DOHH2 (cell line): ENCODE measurements at regions not wholly inside any gene's neighbourhood (a gene's known extent, or its start where the extent isn't known, plus 50 kb on each side); places are given as distances from the start of the nearest gene placed in this dataset.

ENCODE experiments used
- EZH2phosphoT487 ChIP-seq: fragments of 200-600 bp; sonication (generic); IDR thresholded peaks from 2 replicates; pipeline ENCODE4 v1.6.1; 2017; ENCODE audit warnings: borderline replicate concordance, mild to moderate bottlenecking, antibody characterized with exemption, low read length, moderate library complexity, mixed read lengths
- TF ChIP-seq, protein P1 (sequence below): fragments of 200-600 bp; sonication (generic); IDR thresholded peaks from one replicate; pipeline ENCODE4 v1.5.1; 2014; ENCODE audit warnings: antibody characterized with exemption, mild to moderate bottlenecking, low read depth, low read length; ENCODE audit not compliant: poor library complexity, severe bottlenecking

GRCh38 chr12:115207216-115207915 is 523.4 kb upstream of the TBX3 start:
- TF ChIP-seq, protein P1, sequence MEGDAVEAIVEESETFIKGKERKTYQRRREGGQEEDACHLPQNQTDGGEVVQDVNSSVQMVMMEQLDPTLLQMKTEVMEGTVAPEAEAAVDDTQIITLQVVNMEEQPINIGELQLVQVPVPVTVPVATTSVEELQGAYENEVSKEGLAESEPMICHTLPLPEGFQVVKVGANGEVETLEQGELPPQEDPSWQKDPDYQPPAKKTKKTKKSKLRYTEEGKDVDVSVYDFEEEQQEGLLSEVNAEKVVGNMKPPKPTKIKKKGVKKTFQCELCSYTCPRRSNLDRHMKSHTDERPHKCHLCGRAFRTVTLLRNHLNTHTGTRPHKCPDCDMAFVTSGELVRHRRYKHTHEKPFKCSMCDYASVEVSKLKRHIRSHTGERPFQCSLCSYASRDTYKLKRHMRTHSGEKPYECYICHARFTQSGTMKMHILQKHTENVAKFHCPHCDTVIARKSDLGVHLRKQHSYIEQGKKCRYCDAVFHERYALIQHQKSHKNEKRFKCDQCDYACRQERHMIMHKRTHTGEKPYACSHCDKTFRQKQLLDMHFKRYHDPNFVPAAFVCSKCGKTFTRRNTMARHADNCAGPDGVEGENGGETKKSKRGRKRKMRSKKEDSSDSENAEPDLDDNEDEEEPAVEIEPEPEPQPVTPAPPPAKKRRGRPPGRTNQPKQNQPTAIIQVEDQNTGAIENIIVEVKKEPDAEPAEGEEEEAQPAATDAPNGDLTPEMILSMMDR, result no peak
- no peak for TF ChIP-seq EZH2phosphoT487
